ENCODE measurements at regions not wholly inside any gene's neighbourhood (a gene's known extent, or its start where the extent isn't known, plus 50 kb on each side); places are given as distances from the start of the nearest gene placed in this dataset.

DNA sequence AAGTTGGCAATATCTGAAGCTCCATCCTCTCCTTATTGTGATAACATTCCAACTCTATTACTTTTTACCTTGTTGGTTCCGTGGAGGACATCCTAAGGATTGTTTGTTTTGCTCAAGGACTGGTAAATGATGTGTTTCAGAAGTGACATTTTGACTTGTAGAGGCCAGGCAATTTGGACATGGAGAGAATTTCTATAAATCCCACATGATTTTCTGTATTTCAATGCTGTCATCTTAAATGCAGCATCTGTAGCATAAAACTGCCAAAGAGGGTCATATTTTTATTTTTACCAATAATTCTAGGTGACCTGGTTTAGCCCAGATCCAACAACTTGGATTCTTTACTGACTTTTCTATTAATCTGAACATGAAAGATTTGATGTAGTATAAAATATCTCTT lies 328.4 kb downstream of the BMP4 start:
- TF ChIP-seq CTCF (IDR thresholded peaks at IDR 0.05; ENCODE audit: extremely low read depth, missing control alignments), result no peak
- no peak for DNase-seq (ENCODE audit: low spot score)

DNA sequence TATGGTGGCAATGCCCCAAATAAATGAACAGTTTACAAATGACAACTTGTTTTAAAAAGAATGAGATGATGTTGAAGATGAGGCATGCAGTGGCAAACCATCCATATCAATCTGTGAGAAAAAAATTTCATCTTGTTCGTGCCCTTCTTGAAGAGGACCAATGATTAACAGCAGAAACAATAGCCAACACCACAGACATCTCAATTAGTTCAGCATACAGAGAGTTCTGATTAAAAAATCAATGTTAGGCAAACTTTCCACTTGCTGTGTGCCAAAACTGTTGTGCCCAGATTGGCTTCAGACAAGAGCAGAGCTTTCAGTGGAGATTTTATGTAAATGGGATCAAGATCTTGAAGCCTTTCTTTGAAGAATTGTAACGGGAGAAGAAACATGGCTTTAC lies 329.9 kb downstream of the BMP4 start:
- no peak for TF ChIP-seq CTCF (IDR thresholded peaks at IDR 0.05; ENCODE audit: extremely low read depth, missing control alignments)
- DNase-seq (ENCODE audit: low spot score), result no peak

- no peak for TF ChIP-seq CTCF (IDR thresholded peaks at IDR 0.05; ENCODE audit: extremely low read depth, missing control alignments)
- no peak for DNase-seq (ENCODE audit: low spot score)
Measured at GRCh38 chr14:53622447-53622846, 334.2 kb downstream of the BMP4 start.

DNA sequence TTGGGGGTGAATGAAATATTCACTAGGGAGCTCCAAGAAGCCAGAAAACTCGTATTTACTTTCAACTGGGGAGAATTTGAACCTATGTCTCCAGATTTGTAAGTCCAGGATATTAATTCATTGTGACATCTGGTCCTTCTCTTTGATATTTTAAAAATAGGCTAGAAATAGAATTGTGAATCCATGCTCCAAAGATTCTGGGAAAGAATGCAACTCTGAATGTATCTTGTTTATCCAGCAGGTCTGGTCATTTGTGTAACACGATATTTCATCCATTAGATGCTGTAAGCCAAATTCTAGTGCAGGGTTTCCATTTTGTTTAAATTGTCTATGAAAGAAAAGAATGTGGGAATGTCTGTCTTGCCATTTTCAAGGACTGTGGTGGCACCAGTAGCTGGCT lies 334.7 kb downstream of the BMP4 start:
- TF ChIP-seq CTCF (IDR thresholded peaks at IDR 0.05; ENCODE audit: extremely low read depth, missing control alignments), result no peak
- DNase-seq (ENCODE audit: low spot score), result no peak

DNA sequence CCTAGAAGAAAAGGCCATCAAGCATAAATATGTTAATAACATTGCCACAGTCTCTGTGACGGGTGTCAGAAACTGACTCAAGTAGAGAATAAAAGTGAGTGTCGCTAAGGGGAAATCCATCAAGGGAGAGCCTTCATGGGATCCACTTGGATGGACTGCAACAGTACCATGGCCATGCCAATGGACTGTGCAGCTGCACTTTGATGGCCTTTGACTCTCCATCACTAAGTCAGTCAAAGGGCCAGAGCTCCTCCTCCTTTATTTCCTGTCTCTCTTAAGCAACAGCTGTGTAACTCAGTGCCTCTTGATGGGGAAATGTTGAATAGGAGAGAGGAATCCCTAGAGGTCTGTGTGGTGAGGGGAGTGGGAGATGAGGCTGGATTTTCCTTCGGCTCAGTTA lies 335.2 kb downstream of the BMP4 start:
- peak; percentile 9 for DNase-seq (ENCODE audit: low spot score)
- TF ChIP-seq CTCF (IDR thresholded peaks at IDR 0.05; ENCODE audit: extremely low read depth, missing control alignments), result no peak

- TF ChIP-seq CTCF (IDR thresholded peaks at IDR 0.05; ENCODE audit: extremely low read depth, missing control alignments), result no peak
- DNase-seq (ENCODE audit: low spot score), result no peak
Measured at GRCh38 chr14:53620890-53621289, 335.7 kb downstream of the BMP4 start.

DNA sequence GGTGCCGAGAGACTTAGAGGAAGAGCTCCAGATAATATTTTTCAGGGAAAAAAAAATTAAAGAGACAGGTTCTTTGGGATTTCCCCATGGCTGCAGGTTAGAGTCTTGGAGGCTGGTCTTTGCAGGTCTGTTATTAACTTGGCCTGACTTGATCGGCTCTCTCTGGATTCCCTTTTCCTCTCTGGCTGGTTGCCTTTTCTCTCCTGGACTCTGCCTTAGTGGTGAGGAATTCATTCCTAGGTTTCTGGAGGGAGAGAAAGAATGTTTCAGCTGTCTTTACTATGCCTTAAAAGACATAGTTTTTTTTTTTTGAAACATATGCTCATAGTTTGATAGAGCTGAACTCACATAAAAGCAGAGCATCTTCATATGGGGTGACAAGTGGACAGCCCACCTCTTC lies 336.3 kb downstream of the BMP4 start:
- TF ChIP-seq CTCF (IDR thresholded peaks at IDR 0.05; ENCODE audit: extremely low read depth, missing control alignments), result no peak
- DNase-seq (ENCODE audit: low spot score), result no peak

All from GM20000 (cell line).